Fibroblast of lung (primary cell): ENCODE measurements at regions not wholly inside any gene's neighbourhood (a gene's known extent, or its start where the extent isn't known, plus 50 kb on each side); places are given as distances from the start of the nearest gene placed in this dataset.

Source experiments
- EZH2 ChIP-seq: IDR thresholded peaks from 2 replicates; pipeline ENCODE4 v1.5.1; 2012; ENCODE audit warnings: low read length, control low read depth, mild to moderate bottlenecking; ENCODE audit errors: missing control alignments
- TF ChIP-seq, protein P1 (sequence below), 2 donors: IDR thresholded peaks in 1 of 2; conservative IDR thresholded peaks in 1 of 2; 1 replicate in 1 of 2; 2 replicates in 1 of 2; pipeline ENCODE4 v1.5.1; 2011 to 2012; ENCODE audit warnings: low read length in 2 of 2, control low read depth in 1 of 2, inconsistent platforms in 1 of 2, low read depth in 1 of 2, mild to moderate bottlenecking in 1 of 2

- no peak for TF ChIP-seq EZH2
- TF ChIP-seq, protein P1, sequence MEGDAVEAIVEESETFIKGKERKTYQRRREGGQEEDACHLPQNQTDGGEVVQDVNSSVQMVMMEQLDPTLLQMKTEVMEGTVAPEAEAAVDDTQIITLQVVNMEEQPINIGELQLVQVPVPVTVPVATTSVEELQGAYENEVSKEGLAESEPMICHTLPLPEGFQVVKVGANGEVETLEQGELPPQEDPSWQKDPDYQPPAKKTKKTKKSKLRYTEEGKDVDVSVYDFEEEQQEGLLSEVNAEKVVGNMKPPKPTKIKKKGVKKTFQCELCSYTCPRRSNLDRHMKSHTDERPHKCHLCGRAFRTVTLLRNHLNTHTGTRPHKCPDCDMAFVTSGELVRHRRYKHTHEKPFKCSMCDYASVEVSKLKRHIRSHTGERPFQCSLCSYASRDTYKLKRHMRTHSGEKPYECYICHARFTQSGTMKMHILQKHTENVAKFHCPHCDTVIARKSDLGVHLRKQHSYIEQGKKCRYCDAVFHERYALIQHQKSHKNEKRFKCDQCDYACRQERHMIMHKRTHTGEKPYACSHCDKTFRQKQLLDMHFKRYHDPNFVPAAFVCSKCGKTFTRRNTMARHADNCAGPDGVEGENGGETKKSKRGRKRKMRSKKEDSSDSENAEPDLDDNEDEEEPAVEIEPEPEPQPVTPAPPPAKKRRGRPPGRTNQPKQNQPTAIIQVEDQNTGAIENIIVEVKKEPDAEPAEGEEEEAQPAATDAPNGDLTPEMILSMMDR (conservative IDR thresholded peaks at IDR 0.05 in 1 of 2, IDR thresholded peaks at IDR 0.05 in 1 of 2; ENCODE audit: low read depth in 1 of 2, low read length in 2 of 2): no peak
Measured at GRCh38 chr16:59719121-59719520, 985.0 kb upstream of the GOT2 start.
